Lung (tissue), 11 donors: ENCODE measurements at regions not wholly inside any gene's neighbourhood (a gene's known extent, or its start where the extent isn't known, plus 50 kb on each side); places are given as distances from the start of the nearest gene placed in this dataset.

Experiments
- ATAC-seq: fragments of 200-7000 bp; cut with Tn5 transposase; one replicate; pipeline ENCODE4 v1.9.1; 2020; ENCODE audit warnings: moderate number of reproducible peaks; ENCODE audit not compliant: insufficient read depth, low FRiP score
- DNase-seq, 3 donors: peaks; one replicate each; pipeline ENCODE4 v3.0.0-alpha.2; 2013 to 2017
- H3K27ac ChIP-seq, 2 donors: one replicate each; pipeline ENCODE4 v1.5.1; 2013; ENCODE audit warnings: mild to moderate bottlenecking in 2 of 2, moderate library complexity in 2 of 2, control low read depth in 1 of 2, inconsistent platforms in 1 of 2, low read depth in 1 of 2, low read length in 1 of 2
- H3K27me3 ChIP-seq, 3 donors: one replicate each; pipeline ENCODE4 v1.5.1; 2013; ENCODE audit warnings: low read length in 2 of 3; ENCODE audit not compliant: control insufficient read depth in 3 of 3, insufficient read depth in 3 of 3
- H3K36me3 ChIP-seq, 4 donors: one replicate each; pipeline ENCODE4 v1.5.1; 2013; ENCODE audit warnings: low read length in 4 of 4, mild to moderate bottlenecking in 1 of 4, moderate library complexity in 1 of 4; ENCODE audit not compliant: control insufficient read depth in 4 of 4, insufficient read depth in 4 of 4
- H3K4me1 ChIP-seq, 5 donors: one replicate each; pipeline ENCODE4 v1.5.1; 2013; ENCODE audit warnings: low read length in 5 of 5, mild to moderate bottlenecking in 2 of 5, moderate library complexity in 1 of 5; ENCODE audit not compliant: control insufficient read depth in 5 of 5, insufficient read depth in 5 of 5
- H3K4me3 ChIP-seq: one replicate; pipeline ENCODE4 v1.5.1; 2013; ENCODE audit warnings: mild to moderate bottlenecking, control low read depth, moderate library complexity
- H3K9ac ChIP-seq, 2 donors: one replicate each; pipeline ENCODE4 v1.5.1; 2013; ENCODE audit warnings: low read length in 2 of 2, control low read depth in 1 of 2; ENCODE audit not compliant: insufficient read depth in 1 of 2
- H3K9me3 ChIP-seq, 4 donors: one replicate each; pipeline ENCODE4 v1.5.1; 2013; ENCODE audit warnings: low read length in 3 of 4, mild to moderate bottlenecking in 1 of 4, moderate library complexity in 1 of 4; ENCODE audit not compliant: control insufficient read depth in 4 of 4, insufficient read depth in 3 of 4
- CTCF ChIP-seq: IDR thresholded peaks from 2 replicates; pipeline ENCODE4 v1.5.1; 2012; ENCODE audit warnings: mild to moderate bottlenecking; ENCODE audit errors: control extremely low read depth, extremely low read depth
- WGBS, 2 donors: extraction: QIAGEN DNeasy Blood & Tissue Kit; methylation state at CpG; one replicate each; pipeline ENCODE4 v1.1.7; 2013; 5-methylcytosine and 5-hydroxymethylcytosine counted together
- donor health status: control.
- donor health status: control.
- donor health status: Bipolar disorder and iron deficiency.
- donor health status: healthy.
- donor health status: DM: yes; HTN: yes; CAD: no.

GRCh38 chr4:34733185-34733941 lies 1511.0 kb downstream of the ARAP2 start:
- H3K36me3 ChIP-seq, result no peaks in the 10 kb centered on the region
- 71 to 79% methylated on average over 10 of the region's 10 CpGs for WGBS, 2 donors
- H3K4me1 ChIP-seq, result no peaks in the 10 kb centered on the region
- no peak for ATAC-seq
- H3K27me3 ChIP-seq, result no peaks in the 10 kb centered on the region
- TF ChIP-seq CTCF, result no peak
- H3K9ac ChIP-seq, result no peak overlapping the region
- H3K27ac ChIP-seq, result no peak overlapping the region
- no peaks in the 10 kb centered on the region for H3K9me3 ChIP-seq
- no peak overlapping the region for H3K4me3 ChIP-seq
- no peak for DNase-seq

GRCh38 chr4:34766935-34767334 lies 1477.4 kb downstream of the ARAP2 start:
- Histone ChIP-seq H3K27me3 (no peaks in the 10 kb centered on the region), H3K27ac (no peak overlapping the region), H3K9me3 (no peaks in the 10 kb centered on the region), H3K36me3 (no peaks in the 10 kb centered on the region), H3K9ac (no peak overlapping the region), H3K4me1 (peaks cover 0 to 6% (median 0%) of the 10 kb centered on the region in 5 donors), H3K4me3 (no peak overlapping the region)
- ATAC-seq (no peak), DNase-seq (no peak)
- WGBS, 2 donors, result 80 to 83% methylated on average over 1 of the region's 1 CpG
- TF ChIP-seq CTCF, result no peak

- no peak for ATAC-seq
- H3K4me3 ChIP-seq, result no peak overlapping the region
- H3K4me1 ChIP-seq, result peaks cover 0 to 6% (median 0%) of the 10 kb centered on the region in 5 donors
- no peaks in the 10 kb centered on the region for H3K27me3 ChIP-seq
- H3K36me3 ChIP-seq, result no peaks in the 10 kb centered on the region
- 72 to 74% methylated on average over 2 of the region's 2 CpGs for WGBS, 2 donors
- H3K9me3 ChIP-seq, result no peaks in the 10 kb centered on the region
- TF ChIP-seq CTCF, result no peak
- no peak overlapping the region for H3K9ac ChIP-seq
- no peak for DNase-seq
- no peak overlapping the region for H3K27ac ChIP-seq
Observed at GRCh38 chr4:34767407-34767806, 1476.9 kb downstream of the ARAP2 start.

- H3K4me1 ChIP-seq, result peaks cover 0 to 6% (median 0%) of the 10 kb centered on the region in 5 donors
- no peak for ATAC-seq
- TF ChIP-seq CTCF, result no peak
- WGBS, 2 donors, result 82 to 87% methylated on average over 8 of the region's 8 CpGs
- DNase-seq, result no peak
- no peaks in the 10 kb centered on the region for H3K9me3 ChIP-seq
- H3K4me3 ChIP-seq, result no peak overlapping the region
- H3K9ac ChIP-seq, result no peak overlapping the region
- H3K36me3 ChIP-seq, result no peaks in the 10 kb centered on the region
- H3K27me3 ChIP-seq, result no peaks in the 10 kb centered on the region
- H3K27ac ChIP-seq, result no peak overlapping the region
Observed at GRCh38 chr4:34771632-34772031, 1472.7 kb downstream of the ARAP2 start.
